ENCODE measurements at regions not wholly inside any gene's neighbourhood (a gene's known extent, or its start where the extent isn't known, plus 50 kb on each side); places are given as distances from the start of the nearest gene placed in this dataset.

GRCh38 chr10:78742730-78743615 lies 325.8 kb upstream of the ZMIZ1 start:
- no peak for TF ChIP-seq CTCF (IDR thresholded peaks at IDR 0.05)
- TF ChIP-seq POLR2A (IDR thresholded peaks at IDR 0.05): no peak
